ENCODE measurements at regions not wholly inside any gene's neighbourhood (a gene's known extent, or its start where the extent isn't known, plus 50 kb on each side); places are given as distances from the start of the nearest gene placed in this dataset.
A peak's percentile ranks its signal among the peaks of the same experiment; 100 is the strongest.

DNA sequence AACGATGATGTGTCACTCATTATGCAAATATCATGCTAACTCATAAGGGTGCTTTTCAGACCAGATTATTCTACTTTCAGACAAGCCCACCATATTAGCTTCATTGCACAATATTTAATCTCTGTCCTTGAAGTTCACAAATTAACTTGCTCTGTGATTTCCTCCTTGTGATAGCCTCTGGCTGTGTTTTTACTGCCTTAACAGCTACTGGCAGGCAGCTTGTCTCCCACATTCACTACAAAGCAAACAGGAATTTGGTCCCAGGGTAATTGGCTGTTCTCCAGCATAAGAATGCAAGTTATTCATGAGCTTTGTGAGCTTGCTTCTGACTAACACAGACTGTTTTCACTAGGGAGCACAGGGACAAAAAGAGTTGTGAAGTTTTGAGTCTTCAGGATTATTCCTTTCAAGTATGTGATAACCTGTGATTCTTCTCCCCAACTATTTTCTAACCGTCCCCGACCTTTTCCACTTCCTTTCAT lies 87.9 kb upstream of the HMCN1 start (continued):
- TF ChIP-seq SALL1 (CRISPR knock-in tag; IDR thresholded peaks at IDR 0.05): peak; percentile 89
- TF ChIP-seq ZNF552 (CRISPR knock-in tag; IDR thresholded peaks at IDR 0.05; ENCODE audit: borderline replicate concordance): no peak
- no peak for TF ChIP-seq FOSL1 (CRISPR knock-in tag; IDR thresholded peaks at IDR 0.05; ENCODE audit: borderline replicate concordance)
- TF ChIP-seq SKI (IDR thresholded peaks at IDR 0.05; ENCODE audit: partially characterized antibody): no peak
- TF ChIP-seq FOXC1 (CRISPR knock-in tag; IDR thresholded peaks at IDR 0.05; ENCODE audit: borderline replicate concordance): no peak
- TF ChIP-seq ATF7 (IDR thresholded peaks at IDR 0.05): no peak
- no peak for TF ChIP-seq ATF7 (CRISPR knock-in tag; IDR thresholded peaks at IDR 0.05)
- TF ChIP-seq NCOR1 (IDR thresholded peaks at IDR 0.05; ENCODE audit: borderline replicate concordance, low read length): peak; percentile 82
- peak; percentile 74 for TF ChIP-seq HOXA3 (CRISPR knock-in tag; IDR thresholded peaks at IDR 0.05)
- TF ChIP-seq FOXA3 (CRISPR knock-in tag; IDR thresholded peaks at IDR 0.05): peak; percentile 88
- TF ChIP-seq ZMYM4 (CRISPR knock-in tag; IDR thresholded peaks at IDR 0.05): peak; percentile 93
- no peak for TF ChIP-seq ZNF557 (CRISPR knock-in tag; IDR thresholded peaks at IDR 0.05)
- TF ChIP-seq, protein P1, sequence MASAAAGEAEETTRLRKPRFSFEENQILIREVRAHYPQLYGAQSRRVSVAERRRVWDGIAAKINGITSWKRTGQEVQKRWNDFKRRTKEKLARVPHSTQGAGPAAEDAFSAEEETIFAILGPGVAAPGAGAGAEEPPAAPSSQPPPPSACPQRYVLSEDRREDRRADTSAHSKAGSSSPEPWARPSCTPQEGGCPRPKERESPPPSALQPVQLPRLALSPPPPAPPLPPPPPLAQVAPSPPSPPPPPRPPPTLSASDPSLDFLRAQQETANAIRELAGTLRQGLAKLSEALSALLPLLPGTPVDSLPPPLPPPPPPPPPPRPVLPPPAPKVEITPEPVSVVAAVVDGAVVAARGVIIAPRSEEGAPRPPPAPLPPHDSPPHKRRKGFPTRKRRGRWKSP (CRISPR knock-in tag; IDR thresholded peaks at IDR 0.05): 0 out of 2 replicates have a peak, but pooled peaks have one; percentile 22
- TF ChIP-seq, protein P2, sequence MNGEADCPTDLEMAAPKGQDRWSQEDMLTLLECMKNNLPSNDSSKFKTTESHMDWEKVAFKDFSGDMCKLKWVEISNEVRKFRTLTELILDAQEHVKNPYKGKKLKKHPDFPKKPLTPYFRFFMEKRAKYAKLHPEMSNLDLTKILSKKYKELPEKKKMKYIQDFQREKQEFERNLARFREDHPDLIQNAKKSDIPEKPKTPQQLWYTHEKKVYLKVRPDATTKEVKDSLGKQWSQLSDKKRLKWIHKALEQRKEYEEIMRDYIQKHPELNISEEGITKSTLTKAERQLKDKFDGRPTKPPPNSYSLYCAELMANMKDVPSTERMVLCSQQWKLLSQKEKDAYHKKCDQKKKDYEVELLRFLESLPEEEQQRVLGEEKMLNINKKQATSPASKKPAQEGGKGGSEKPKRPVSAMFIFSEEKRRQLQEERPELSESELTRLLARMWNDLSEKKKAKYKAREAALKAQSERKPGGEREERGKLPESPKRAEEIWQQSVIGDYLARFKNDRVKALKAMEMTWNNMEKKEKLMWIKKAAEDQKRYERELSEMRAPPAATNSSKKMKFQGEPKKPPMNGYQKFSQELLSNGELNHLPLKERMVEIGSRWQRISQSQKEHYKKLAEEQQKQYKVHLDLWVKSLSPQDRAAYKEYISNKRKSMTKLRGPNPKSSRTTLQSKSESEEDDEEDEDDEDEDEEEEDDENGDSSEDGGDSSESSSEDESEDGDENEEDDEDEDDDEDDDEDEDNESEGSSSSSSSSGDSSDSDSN (CRISPR knock-in tag; IDR thresholded peaks at IDR 0.05): no peak
- TF ChIP-seq ZNF354B (CRISPR knock-in tag; IDR thresholded peaks at IDR 0.05): no peak
- TF ChIP-seq FOXP1 (IDR thresholded peaks at IDR 0.05): no peak
- peak; percentile 67 for TF ChIP-seq FOXP1 (CRISPR knock-in tag; IDR thresholded peaks at IDR 0.05)
- TF ChIP-seq RBAK (CRISPR knock-in tag; IDR thresholded peaks at IDR 0.05): peak; percentile 57; the same call in 1 of the 2 replicates
- TF ChIP-seq, protein P3, sequence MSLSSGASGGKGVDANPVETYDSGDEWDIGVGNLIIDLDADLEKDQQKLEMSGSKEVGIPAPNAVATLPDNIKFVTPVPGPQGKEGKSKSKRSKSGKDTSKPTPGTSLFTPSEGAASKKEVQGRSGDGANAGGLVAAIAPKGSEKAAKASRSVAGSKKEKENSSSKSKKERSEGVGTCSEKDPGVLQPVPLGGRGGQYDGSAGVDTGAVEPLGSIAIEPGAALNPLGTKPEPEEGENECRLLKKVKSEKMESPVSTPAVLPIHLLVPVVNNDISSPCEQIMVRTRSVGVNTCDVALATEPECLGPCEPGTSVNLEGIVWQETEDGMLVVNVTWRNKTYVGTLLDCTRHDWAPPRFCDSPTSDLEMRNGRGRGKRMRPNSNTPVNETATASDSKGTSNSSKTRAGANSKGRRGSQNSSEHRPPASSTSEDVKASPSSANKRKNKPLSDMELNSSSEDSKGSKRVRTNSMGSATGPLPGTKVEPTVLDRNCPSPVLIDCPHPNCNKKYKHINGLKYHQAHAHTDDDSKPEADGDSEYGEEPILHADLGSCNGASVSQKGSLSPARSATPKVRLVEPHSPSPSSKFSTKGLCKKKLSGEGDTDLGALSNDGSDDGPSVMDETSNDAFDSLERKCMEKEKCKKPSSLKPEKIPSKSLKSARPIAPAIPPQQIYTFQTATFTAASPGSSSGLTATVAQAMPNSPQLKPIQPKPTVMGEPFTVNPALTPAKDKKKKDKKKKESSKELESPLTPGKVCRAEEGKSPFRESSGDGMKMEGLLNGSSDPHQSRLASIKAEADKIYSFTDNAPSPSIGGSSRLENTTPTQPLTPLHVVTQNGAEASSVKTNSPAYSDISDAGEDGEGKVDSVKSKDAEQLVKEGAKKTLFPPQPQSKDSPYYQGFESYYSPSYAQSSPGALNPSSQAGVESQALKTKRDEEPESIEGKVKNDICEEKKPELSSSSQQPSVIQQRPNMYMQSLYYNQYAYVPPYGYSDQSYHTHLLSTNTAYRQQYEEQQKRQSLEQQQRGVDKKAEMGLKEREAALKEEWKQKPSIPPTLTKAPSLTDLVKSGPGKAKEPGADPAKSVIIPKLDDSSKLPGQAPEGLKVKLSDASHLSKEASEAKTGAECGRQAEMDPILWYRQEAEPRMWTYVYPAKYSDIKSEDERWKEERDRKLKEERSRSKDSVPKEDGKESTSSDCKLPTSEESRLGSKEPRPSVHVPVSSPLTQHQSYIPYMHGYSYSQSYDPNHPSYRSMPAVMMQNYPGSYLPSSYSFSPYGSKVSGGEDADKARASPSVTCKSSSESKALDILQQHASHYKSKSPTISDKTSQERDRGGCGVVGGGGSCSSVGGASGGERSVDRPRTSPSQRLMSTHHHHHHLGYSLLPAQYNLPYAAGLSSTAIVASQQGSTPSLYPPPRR (CRISPR knock-in tag; IDR thresholded peaks at IDR 0.05; ENCODE audit: borderline replicate concordance): peak; percentile 71
- TF ChIP-seq SMYD3 (CRISPR knock-in tag; IDR thresholded peaks at IDR 0.05): 0 out of 2 replicates have a peak, but pooled peaks have one; percentile 35
- TF ChIP-seq ZNF251 (CRISPR knock-in tag; IDR thresholded peaks at IDR 0.05): no peak
- no peak for TF ChIP-seq MAF1 (CRISPR knock-in tag; IDR thresholded peaks at IDR 0.05; ENCODE audit: borderline replicate concordance)
- TF ChIP-seq ZNF12 (CRISPR knock-in tag; IDR thresholded peaks at IDR 0.05): peak; percentile 60; the same call in 1 of the 2 replicates
- TF ChIP-seq SNAPC2 (CRISPR knock-in tag; IDR thresholded peaks at IDR 0.05): peak; percentile 75; the same call in 1 of the 2 replicates
- TF ChIP-seq SMAD1 (CRISPR knock-in tag; IDR thresholded peaks at IDR 0.05; ENCODE audit: borderline replicate concordance, low read depth): no peak
- 0 out of 2 replicates have a peak, but pooled peaks have one; percentile 60 for TF ChIP-seq KDM4B (CRISPR knock-in tag; IDR thresholded peaks at IDR 0.05)
